ENCODE measurements at regions not wholly inside any gene's neighbourhood (a gene's known extent, or its start where the extent isn't known, plus 50 kb on each side); places are given as distances from the start of the nearest gene placed in this dataset.

- Histone ChIP-seq H3K4me2 (ENCODE audit: extremely low read depth, insufficient read depth, low read length) (no peak overlapping the region), H3K36me3 (ENCODE audit: control insufficient read depth, insufficient read depth, low read length) (no peaks in the 10 kb centered on the region), H2AFZ (ENCODE audit: low read length) (no peak overlapping the region), H3K4me3 (replicated peaks in 1 of 4; ENCODE audit: control extremely low read depth in 1 of 4, insufficient read depth in 1 of 4, low read depth in 3 of 4, low read length in 4 of 4) (no peak overlapping the region), H4K20me1 (ENCODE audit: control insufficient read depth, extremely low read depth, insufficient read depth, low read length) (no peaks in the 10 kb centered on the region), H3K27ac (ENCODE audit: insufficient read depth, low read length) (no peak overlapping the region), H3K9ac (ENCODE audit: insufficient read depth, low read length) (no peak overlapping the region), H3K9me3 (ENCODE audit: control insufficient read depth, insufficient read depth, low read depth, low read length) (no peaks in the 10 kb centered on the region), H3K4me1 (ENCODE audit: control insufficient read depth, extremely low read depth, insufficient read depth, low read length) (no peaks in the 10 kb centered on the region), H3K27me3 (ENCODE audit: control insufficient read depth, insufficient read depth, low read length) (no peaks in the 10 kb centered on the region), H3K79me2 (ENCODE audit: control insufficient read depth, insufficient read depth, low read length) (no peaks in the 10 kb centered on the region)
- DNase-seq (ENCODE audit: low read depth in 2 of 2) = no peak
- no peak for TF ChIP-seq CTCF (conservative IDR thresholded peaks at IDR 0.05 in 1 of 2, IDR thresholded peaks at IDR 0.05 in 1 of 2; ENCODE audit: low read depth in 1 of 2, low read length in 2 of 2)
- no peak for TF ChIP-seq EZH2 (IDR thresholded peaks at IDR 0.05; ENCODE audit: low read length, missing control alignments)
These were observed 52.9 kb upstream of the ELAC2 start for GRCh38 chr17:13070732-13071131.

GRCh38 chr17:13067629-13068303 lies 49.9 kb upstream of the ELAC2 start:
- Histone ChIP-seq H3K4me2 (ENCODE audit: extremely low read depth, insufficient read depth, low read length) (no peak overlapping the region), H3K9ac (ENCODE audit: insufficient read depth, low read length) (no peak overlapping the region), H3K79me2 (ENCODE audit: control insufficient read depth, insufficient read depth, low read length) (no peaks in the 10 kb centered on the region), H3K36me3 (ENCODE audit: control insufficient read depth, insufficient read depth, low read length) (no peaks in the 10 kb centered on the region), H3K4me3 (replicated peaks in 1 of 4; ENCODE audit: control extremely low read depth in 1 of 4, insufficient read depth in 1 of 4, low read depth in 3 of 4, low read length in 4 of 4) (no peak overlapping the region), H3K4me1 (ENCODE audit: control insufficient read depth, extremely low read depth, insufficient read depth, low read length) (no peaks in the 10 kb centered on the region), H3K27ac (ENCODE audit: insufficient read depth, low read length) (no peak overlapping the region), H2AFZ (ENCODE audit: low read length) (no peak overlapping the region), H3K27me3 (ENCODE audit: control insufficient read depth, insufficient read depth, low read length) (no peaks in the 10 kb centered on the region), H3K9me3 (ENCODE audit: control insufficient read depth, insufficient read depth, low read depth, low read length) (no peaks in the 10 kb centered on the region), H4K20me1 (ENCODE audit: control insufficient read depth, extremely low read depth, insufficient read depth, low read length) (no peaks in the 10 kb centered on the region)
- TF ChIP-seq CTCF (conservative IDR thresholded peaks at IDR 0.05 in 1 of 2, IDR thresholded peaks at IDR 0.05 in 1 of 2; ENCODE audit: low read depth in 1 of 2, low read length in 2 of 2) (no peak), EZH2 (IDR thresholded peaks at IDR 0.05; ENCODE audit: low read length, missing control alignments) (no peak)
- no peak for DNase-seq (ENCODE audit: low read depth in 2 of 2)

All from fibroblast of lung (primary cell).